ENCODE measurements at regions not wholly inside any gene's neighbourhood (a gene's known extent, or its start where the extent isn't known, plus 50 kb on each side); places are given as distances from the start of the nearest gene placed in this dataset.
A peak's percentile ranks its signal among the peaks of the same experiment; 100 is the strongest.

DNA sequence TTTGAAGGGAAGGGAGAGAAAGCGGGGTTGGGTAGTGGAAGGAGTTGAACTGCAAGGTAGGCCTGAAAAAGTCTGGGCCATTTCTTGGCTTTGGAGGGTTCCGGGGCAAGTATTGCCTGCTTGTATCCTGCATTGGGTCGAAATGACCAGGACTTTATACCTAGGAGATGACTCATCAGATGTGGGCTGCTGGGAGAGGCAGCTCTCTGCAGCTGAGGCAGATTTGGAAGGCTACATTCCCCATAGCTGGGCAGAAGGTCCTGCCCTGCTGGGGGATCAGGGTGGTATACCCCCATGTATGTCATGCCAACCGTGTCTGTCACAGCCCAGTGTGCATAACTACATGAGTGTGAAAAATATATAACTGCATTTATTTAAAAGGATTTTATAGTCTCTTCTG, 171.8 kb upstream of the SPRED2 start (continued):
- TF ChIP-seq, protein P1, sequence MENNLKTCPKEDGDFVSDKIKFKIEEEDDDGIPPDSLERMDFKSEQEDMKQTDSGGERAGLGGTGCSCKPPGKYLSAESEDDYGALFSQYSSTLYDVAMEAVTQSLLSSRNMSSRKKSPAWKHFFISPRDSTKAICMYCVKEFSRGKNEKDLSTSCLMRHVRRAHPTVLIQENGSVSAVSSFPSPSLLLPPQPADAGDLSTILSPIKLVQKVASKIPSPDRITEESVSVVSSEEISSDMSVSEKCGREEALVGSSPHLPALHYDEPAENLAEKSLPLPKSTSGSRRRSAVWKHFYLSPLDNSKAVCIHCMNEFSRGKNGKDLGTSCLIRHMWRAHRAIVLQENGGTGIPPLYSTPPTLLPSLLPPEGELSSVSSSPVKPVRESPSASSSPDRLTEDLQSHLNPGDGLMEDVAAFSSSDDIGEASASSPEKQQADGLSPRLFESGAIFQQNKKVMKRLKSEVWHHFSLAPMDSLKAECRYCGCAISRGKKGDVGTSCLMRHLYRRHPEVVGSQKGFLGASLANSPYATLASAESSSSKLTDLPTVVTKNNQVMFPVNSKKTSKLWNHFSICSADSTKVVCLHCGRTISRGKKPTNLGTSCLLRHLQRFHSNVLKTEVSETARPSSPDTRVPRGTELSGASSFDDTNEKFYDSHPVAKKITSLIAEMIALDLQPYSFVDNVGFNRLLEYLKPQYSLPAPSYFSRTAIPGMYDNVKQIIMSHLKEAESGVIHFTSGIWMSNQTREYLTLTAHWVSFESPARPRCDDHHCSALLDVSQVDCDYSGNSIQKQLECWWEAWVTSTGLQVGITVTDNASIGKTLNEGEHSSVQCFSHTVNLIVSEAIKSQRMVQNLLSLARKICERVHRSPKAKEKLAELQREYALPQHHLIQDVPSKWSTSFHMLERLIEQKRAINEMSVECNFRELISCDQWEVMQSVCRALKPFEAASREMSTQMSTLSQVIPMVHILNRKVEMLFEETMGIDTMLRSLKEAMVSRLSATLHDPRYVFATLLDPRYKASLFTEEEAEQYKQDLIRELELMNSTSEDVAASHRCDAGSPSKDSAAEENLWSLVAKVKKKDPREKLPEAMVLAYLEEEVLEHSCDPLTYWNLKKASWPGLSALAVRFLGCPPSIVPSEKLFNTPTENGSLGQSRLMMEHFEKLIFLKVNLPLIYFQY (CRISPR knock-in tag; IDR thresholded peaks at IDR 0.05; ENCODE audit: borderline replicate concordance): peak; percentile 26; the same call in 1 of the 2 replicates
- TF ChIP-seq FOSL2 (CRISPR knock-in tag; IDR thresholded peaks at IDR 0.05) (peak; percentile 88), SNAI1 (CRISPR knock-in tag; IDR thresholded peaks at IDR 0.05; ENCODE audit: borderline replicate concordance) (no peak), MAFK (conservative IDR thresholded peaks at IDR 0.05 in 1 of 2, IDR thresholded peaks at IDR 0.05 in 1 of 2; ENCODE audit: low read length in 2 of 2) (peak in 1 of 2 experiments; percentile 36; a peak in 1 of 4 replicates), KLF6 (CRISPR knock-in tag; IDR thresholded peaks at IDR 0.05) (no peak)
- TF ChIP-seq, protein P2, sequence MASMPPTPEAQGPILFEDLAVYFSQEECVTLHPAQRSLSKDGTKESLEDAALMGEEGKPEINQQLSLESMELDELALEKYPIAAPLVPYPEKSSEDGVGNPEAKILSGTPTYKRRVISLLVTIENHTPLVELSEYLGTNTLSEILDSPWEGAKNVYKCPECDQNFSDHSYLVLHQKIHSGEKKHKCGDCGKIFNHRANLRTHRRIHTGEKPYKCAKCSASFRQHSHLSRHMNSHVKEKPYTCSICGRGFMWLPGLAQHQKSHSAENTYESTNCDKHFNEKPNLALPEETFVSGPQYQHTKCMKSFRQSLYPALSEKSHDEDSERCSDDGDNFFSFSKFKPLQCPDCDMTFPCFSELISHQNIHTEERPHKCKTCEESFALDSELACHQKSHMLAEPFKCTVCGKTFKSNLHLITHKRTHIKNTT (CRISPR knock-in tag; IDR thresholded peaks at IDR 0.05): no peak

DNA sequence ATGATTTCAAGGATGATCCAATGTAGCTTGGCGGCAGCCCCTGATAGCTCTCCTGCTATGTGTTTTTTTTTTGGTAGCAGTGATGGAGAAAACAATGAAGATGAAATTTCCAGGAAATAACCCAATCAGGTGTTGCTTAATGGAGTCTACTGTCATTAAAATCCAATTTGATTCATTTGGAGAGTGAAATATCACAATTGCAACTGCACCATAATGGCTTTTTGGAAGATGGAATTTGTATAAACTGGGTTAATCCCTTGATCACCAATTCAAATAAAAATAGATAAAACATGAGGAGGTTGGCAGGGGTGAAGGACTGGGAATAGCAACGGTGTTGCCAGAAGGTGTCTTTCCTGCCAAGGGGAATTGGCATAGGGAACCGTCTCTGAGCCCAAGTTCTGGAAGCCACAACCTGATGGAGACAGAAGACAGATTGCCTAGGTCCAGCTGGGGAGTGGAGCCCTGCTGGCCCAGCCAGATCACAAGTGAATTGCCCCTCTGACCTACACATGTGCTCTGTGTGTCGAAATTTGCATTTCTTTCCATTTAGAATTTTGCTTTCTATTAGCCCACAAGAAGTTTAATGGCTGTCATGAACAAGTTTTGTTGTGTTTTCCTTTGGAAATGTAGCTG, 170.3 kb upstream of the SPRED2 start:
- FAIRE-seq (no peak), ATAC-seq (no peak), DNase-seq (ENCODE audit: low spot score) (no peak)
- WGBS (ENCODE audit: low lambda C conversion rate): 42% methylated on average over 4 of the region's 4 CpGs
- no peak overlapping the region for H3K9ac ChIP-seq (ENCODE audit: insufficient read depth, low read depth, low read length)
- no peaks in the 10 kb centered on the region for H3K79me2 ChIP-seq (ENCODE audit: insufficient read depth, low read length)
- POLR2A ChIA-PET: no interaction called here
- 0 out of 2 replicates have a peak, but pooled peaks cover 14% of the 10 kb centered on the region for H3K4me1 ChIP-seq (ENCODE audit: insufficient read depth, low read length)
- no peak overlapping the region for H3K4me3 ChIP-seq (replicated peaks in 1 of 3; ENCODE audit: insufficient read depth in 1 of 3, low read depth in 2 of 3, low read length in 3 of 3)
- CTCF ChIA-PET (ENCODE audit: low intra/inter-chr PET ratio, low total read pairs): no interaction called here
- H4K20me1 ChIP-seq (ENCODE audit: insufficient read depth, low read length): no peaks in the 10 kb centered on the region
- no peak overlapping the region for H3K27ac ChIP-seq (ENCODE audit: extremely low read length, insufficient read depth, low read length)
- H3K4me2 ChIP-seq (ENCODE audit: low read depth, low read length): no peak overlapping the region
- H3K36me3 ChIP-seq (replicated peaks in 1 of 2; ENCODE audit: control insufficient read depth in 1 of 2, insufficient read depth in 2 of 2, low read length in 2 of 2): no peaks in the 10 kb centered on the region
- H3K9me3 ChIP-seq (ENCODE audit: low read length): no peaks in the 10 kb centered on the region
- in situ Hi-C loops (cut with HindIII; ENCODE audit: extremely low pct_ligation_motif_present, low pct_unique_long_range_greater_than_20kb) (no loop called here), intact Hi-C loops (cut with micrococcal nuclease; ENCODE audit: unreplicated experiment) (no loop called here)
- no peak overlapping the region for H2AFZ ChIP-seq (ENCODE audit: low read length)
- no TSS peak for BruUV-seq (replicated peaks)
- H3K27me3 ChIP-seq (ENCODE audit: control insufficient read depth in 1 of 2, insufficient read depth in 2 of 2, low read length in 2 of 2): peaks cover 0 to 5% of the 10 kb centered on the region in 2 experiments; a peak in 1 of 5 replicates
- TF ChIP-seq, protein P3, sequence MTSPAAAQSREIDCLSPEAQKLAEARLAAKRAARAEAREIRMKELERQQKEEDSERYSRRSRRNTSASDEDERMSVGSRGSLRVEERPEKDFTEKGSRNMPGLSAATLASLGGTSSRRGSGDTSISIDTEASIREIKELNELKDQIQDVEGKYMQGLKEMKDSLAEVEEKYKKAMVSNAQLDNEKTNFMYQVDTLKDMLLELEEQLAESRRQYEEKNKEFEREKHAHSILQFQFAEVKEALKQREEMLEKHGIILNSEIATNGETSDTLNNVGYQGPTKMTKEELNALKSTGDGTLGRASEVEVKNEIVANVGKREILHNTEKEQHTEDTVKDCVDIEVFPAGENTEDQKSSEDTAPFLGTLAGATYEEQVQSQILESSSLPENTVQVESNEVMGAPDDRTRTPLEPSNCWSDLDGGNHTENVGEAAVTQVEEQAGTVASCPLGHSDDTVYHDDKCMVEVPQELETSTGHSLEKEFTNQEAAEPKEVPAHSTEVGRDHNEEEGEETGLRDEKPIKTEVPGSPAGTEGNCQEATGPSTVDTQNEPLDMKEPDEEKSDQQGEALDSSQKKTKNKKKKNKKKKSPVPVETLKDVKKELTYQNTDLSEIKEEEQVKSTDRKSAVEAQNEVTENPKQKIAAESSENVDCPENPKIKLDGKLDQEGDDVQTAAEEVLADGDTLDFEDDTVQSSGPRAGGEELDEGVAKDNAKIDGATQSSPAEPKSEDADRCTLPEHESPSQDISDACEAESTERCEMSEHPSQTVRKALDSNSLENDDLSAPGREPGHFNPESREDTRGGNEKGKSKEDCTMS (CRISPR knock-in tag; conservative IDR thresholded peaks at IDR 0.05): no peak
- no peak for TF ChIP-seq TOPORS (CRISPR knock-in tag; IDR thresholded peaks at IDR 0.05)
- no peak for TF ChIP-seq FOSL1 (CRISPR knock-in tag; IDR thresholded peaks at IDR 0.05; ENCODE audit: borderline replicate concordance)
- TF ChIP-seq ZNF30 (CRISPR knock-in tag; IDR thresholded peaks at IDR 0.05): no peak
- TF ChIP-seq, protein P4, sequence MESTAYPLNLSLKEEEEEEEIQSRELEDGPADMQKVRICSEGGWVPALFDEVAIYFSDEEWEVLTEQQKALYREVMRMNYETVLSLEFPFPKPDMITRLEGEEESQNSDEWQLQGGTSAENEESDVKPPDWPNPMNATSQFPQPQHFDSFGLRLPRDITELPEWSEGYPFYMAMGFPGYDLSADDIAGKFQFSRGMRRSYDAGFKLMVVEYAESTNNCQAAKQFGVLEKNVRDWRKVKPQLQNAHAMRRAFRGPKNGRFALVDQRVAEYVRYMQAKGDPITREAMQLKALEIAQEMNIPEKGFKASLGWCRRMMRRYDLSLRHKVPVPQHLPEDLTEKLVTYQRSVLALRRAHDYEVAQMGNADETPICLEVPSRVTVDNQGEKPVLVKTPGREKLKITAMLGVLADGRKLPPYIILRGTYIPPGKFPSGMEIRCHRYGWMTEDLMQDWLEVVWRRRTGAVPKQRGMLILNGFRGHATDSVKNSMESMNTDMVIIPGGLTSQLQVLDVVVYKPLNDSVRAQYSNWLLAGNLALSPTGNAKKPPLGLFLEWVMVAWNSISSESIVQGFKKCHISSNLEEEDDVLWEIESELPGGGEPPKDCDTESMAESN (CRISPR knock-in tag; conservative IDR thresholded peaks at IDR 0.05): no peak
- TF ChIP-seq ZSCAN20 (CRISPR knock-in tag; IDR thresholded peaks at IDR 0.05; ENCODE audit: borderline replicate concordance): no peak
- no peak for TF ChIP-seq ATAD3A (CRISPR knock-in tag; IDR thresholded peaks at IDR 0.05)
- no peak for TF ChIP-seq HNRNPUL1 (IDR thresholded peaks at IDR 0.05; ENCODE audit: low read depth, low read length)
